GM19395 (cell line): ENCODE measurements at regions not wholly inside any gene's neighbourhood (a gene's known extent, or its start where the extent isn't known, plus 50 kb on each side); places are given as distances from the start of the nearest gene placed in this dataset.

ENCODE experiments used
- ATAC-seq: cut with Tn5 transposase; IDR thresholded peaks from one replicate; pipeline ENCODE4 v1.9.1; 2021; ENCODE audit warnings: mild to moderate bottlenecking, moderate library complexity; ENCODE audit not compliant: unreplicated experiment

DNA sequence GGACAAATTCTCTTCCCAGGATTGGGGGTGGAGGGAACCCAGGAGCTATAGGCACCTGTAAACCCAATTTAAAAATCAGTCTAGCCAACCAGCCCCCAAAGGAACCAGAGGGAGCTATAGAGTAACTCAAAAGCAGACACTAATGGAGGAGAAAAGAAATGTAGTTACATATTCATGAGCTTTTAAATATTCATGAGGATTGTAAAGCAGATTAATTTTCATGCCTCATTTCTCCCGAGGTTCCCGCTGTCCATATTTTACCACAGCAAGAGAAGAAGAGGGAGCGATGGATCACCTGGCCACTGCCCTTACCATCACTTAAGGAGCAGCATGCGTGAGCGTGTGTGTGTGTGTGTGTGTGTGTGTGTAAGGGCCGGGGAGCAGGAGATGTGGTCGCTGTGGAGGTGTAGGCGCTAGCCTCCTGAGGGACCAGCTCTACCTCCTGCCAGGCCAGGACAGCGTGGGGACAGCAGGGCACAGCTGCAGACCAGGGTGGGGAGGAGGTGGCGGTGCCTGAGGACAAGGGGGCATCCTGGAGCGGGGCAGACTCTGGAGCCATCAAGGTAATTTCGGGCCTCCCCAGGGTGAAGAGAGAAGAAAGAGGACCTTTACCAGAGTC, 100.7 kb upstream of the THY1 start:
- ATAC-seq = no peak

GRCh38 chr11:119522609-119523008, 99.6 kb upstream of the THY1 start:
- no peak for ATAC-seq

GRCh38 chr11:119521551-119521950, 98.6 kb upstream of the THY1 start:
- no peak for ATAC-seq

DNA sequence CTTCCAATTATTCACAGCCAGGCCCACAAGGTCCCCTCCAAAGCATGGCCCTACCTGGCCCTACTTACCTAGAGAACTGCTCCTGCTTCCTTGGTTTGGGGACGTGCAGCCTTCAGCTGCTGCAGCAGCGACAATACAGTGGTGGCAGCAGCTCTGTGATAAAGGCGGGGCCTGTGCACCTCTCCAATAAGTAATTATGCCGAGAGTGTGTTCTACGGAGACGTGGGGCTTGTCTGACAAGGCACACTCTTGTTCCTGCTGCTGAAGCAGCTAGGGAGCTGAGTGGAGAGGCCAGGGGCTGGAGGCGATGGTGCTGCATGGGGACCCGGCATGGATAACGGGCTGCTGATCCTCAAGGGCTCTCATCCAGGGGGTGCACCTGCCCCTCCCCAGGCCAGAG, 98.0 kb upstream of the THY1 start:
- ATAC-seq = no peak

- ATAC-seq = no peak
These were observed 97.4 kb upstream of the THY1 start for GRCh38 chr11:119520400-119520799.

- ATAC-seq = no peak
These were observed 96.8 kb upstream of the THY1 start for GRCh38 chr11:119519796-119520195.

DNA sequence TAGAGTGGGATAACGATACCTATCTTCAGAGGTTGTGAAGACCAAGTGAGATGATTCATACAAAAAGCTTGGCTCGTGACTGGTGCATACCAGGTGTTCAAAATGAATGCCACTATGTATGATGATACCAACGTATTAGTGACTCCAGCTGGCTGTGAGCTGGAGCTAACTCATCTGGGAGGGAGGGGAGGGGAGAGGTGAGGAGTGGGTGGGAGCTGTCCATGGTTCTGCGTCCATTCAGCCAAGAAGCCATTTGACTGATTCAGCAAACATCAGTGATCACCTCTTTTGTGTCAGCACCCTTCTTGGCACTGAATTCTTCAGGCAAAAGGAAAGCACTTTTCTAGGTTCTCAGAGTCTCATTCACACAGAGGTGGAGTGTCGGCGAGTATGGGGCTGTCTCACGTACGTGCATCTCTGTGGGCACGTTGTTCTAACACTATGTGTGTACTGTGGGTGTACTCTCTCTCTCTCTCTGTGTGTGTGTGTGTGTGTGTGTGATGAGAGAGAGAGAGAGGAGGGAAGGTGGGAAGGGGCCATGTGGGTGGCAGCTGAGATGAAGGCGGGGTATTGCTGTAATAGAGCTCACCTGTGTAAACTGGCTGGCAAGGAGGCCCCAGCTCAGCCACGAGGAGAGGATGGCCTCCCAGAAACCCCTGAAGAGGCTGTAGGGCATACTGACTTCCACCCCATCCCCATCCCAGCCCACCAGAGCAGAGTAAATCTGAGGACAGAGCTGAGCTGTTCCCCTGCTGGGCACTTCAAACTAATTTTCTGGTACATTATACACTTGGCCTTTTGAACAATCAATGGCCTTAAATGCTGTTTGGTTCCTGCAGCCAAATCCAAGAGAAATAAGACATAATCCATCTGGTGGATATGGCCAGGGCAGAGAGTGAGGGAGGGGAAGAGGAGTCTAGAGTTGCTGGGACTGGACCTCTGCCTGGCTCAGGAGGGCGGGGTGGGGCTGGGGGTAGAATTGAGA, 96.1 kb upstream of the THY1 start:
- ATAC-seq = no peak

DNA sequence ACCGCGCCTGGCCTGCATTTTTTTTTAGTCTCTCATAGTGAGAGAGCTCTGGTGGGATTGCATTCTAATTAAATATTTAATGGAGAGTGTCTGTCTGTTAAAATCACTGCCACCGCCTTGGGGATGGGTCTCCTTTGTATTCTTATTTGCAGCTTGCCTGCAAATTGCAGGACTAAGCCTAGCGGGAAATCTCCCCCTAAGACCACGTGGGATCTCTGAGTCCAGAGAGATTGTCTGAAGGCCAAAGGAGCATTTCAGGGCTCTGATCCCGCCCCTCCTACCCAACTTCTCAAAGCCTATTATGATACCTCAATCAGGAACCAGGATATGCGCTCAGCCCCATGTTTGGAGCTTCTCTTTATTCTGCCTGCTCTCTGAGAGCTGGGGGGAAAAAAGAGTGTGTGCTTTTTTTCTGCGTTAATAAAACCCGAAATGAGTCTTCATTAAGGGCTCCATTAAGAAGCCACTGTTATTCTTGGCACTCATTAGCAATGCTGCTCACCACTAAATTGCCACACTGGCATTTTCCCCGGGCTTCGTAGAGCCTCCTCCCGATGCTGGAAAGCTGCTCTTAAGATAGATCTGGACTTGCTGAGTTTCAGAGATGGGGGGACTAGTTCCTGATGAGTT, 92.9 kb upstream of the THY1 start:
- no peak for ATAC-seq

DNA sequence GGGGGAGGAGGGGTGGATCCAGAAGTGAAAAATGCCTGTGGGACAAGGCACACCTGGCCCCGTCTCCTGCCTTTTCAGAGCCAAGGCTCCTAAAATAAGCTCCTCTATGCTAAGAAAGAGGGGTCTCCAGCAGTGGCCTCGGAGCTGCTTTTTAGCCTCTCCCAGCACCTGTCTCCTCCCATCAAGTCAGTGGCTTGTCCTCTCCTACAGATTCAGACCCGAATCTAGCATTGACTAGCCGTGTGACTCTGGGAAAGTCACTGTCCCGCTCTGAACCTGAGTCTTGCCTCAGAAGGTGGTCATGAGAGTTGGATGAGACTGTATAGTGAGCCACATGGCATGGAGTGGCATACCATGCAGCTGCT, 90.8 kb upstream of the THY1 start:
- no peak for ATAC-seq

DNA sequence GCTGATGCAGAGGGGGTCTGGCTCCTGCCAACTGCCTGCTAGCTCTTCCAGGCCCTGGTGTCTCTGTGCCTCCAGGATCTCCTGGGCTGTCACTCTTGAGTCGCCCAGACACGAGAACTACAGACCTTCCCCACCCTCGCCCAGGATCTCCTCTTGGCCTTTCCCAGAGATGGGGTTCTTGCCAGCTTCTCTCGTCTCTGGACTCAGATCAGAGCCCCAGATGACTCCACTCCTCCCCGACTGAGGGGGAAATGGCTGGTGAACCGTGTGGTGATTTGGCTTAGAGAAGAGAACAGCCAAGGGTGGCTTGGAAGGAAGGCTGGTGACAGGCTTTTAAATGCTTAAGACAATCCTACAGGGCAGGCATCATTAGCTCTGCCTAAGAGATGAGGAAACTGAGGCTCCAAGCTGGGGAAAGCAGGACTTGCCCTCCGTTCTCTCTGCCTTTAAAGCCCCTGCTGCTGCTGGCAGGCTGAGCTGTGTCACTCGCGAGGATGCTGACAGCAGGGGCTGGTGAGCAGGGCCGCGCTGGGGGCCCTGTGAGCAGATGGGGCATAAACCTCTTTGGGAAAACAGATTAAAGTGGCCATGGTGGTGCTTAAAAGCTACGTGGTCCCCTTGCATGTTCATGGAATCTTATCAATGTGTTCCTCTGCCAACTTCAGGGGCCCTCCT, 90.3 kb upstream of the THY1 start:
- no peak for ATAC-seq

DNA sequence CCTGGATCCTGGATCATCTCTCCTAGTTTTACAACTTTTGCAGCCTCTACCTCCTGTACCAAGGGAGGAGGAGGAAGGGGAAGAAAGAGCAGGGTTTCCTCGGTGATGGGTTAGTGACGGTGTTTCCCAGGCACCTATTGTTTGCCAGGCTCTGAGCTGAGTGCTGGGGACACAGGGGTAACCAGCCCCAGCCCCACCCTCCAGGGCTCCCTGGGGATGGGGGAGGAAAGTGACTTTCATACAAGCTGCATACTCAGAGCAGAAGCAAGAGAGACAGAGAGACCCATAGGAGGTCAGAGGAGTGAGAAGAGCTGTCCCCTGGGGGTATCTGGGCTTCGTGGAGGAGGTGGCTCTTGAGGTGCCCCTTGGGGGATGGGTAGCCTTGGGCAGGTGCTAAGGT, 89.4 kb upstream of the THY1 start:
- ATAC-seq = no peak

DNA sequence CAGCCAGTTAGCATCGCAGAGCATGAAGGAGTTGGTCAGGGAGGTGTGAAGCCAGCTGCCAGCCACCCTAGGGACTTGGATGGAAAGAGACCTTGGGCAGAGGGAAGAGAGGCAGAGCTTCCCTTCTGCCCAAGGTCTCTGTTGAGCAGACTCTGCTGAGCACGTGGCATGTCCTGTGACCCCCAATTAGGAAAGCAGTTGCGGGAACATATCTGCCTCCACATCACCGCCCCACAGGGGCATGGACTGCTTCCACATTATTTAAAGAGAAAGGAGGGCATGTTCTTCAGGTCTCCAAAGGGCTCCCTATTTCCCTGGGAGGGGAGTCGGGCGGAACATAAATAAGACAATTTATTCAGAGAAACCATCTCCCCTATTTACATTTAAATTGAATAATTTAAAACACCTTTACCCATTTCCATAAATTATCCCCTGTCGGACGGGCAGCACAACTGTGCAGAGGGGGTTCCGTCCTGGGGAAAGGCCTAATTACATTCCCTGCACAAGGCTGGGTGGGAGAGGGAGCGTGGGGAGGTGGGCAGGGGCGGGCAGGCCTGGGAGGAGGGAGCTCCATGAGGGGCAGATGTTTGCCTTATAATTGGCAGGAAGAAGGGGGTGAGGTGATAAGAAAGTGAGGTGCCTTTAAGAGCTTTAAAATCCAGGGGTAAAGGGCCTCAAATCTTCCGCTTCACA, 88.8 kb upstream of the THY1 start:
- no peak for ATAC-seq

DNA sequence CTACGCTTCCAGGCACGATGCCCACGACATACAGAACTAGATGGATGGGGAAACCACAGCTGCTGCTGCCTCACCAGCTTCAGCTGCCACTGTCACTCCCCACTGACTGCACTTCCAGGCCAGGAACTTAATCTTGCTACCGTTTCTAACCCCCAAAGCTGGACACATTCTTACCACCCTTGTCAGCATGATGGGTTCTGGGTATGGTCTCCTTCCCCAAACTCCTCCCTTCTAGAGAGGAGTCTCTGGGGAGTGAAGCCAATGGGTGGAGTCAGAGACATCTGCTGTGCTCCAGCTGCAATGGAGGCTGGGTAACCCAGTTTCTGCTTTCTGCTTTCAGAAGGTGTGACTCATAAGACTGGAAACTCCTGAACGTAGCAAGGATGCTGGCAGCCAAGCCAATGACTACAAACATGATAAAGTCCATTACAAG, 87.0 kb upstream of the THY1 start:
- peak; percentile 92 for ATAC-seq

DNA sequence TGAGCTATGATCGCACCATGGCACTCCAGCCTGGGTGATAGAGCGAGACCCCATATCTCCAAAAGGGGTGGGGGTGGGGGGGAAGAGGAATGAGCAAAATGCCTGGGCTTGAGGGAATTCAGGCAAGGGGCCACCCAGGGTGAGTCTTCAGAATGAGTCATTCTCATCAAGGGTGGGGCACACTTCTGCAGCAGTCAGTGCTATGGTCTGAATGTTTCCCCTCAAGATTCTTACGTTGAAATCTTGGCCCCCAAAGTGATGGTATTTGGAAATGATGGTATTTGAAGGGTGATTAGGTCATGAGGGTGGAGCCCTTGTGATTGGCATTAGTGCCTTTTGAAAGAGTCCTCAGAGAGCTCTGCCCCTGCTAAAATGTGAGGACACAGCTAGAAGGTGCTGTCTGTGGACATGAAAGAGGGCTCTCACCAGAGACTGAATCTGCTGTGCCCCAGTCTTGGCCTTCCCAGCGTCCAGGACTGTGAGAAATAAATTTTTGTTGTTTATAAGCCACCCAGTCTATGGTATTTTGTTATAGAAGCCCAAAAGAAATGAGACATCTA, 86.4 kb upstream of the THY1 start:
- no peak for ATAC-seq

DNA sequence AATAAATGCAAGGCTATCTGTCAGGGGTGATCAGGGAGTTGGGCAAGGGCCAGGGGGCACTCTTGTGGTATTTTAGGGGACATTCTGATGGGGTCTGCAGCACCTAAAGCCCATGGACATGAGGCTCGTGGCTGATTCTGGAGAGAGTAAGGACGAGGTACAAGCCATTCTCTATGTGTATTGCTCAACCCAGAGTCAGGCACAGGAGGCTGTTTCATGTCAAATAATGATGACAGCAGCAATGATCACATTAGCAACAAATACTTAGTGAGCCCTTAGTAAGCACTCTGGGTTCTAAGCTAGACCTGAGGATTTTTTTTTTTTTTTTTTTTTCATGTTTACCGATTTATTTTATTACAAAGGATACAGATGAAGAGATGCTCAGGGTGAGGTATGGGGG, 83.5 kb upstream of the THY1 start:
- ATAC-seq = no peak

GRCh38 chr11:119505861-119506260, 82.9 kb upstream of the THY1 start:
- ATAC-seq = no peak

DNA sequence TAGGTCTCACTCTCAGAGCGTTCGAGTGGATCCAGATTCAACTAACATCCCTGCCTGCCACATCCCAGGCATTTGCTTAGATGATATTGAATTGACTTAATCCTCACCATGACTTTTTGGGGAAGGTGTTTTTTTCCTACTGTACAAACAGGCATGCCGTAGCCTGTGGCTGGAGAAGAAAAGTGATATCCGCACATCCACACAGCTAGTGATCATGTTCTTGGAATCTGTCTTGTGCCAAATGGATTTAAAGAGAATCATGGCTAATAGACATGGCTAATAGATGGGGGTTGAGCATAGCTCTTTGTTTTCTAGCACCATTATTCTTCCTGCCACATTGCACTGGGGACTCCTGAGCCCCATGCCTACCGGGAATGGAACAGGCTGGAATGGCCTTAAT, 82.1 kb upstream of the THY1 start:
- no peak for ATAC-seq

GRCh38 chr11:119504371-119504770, 81.4 kb upstream of the THY1 start:
- no peak for ATAC-seq

DNA sequence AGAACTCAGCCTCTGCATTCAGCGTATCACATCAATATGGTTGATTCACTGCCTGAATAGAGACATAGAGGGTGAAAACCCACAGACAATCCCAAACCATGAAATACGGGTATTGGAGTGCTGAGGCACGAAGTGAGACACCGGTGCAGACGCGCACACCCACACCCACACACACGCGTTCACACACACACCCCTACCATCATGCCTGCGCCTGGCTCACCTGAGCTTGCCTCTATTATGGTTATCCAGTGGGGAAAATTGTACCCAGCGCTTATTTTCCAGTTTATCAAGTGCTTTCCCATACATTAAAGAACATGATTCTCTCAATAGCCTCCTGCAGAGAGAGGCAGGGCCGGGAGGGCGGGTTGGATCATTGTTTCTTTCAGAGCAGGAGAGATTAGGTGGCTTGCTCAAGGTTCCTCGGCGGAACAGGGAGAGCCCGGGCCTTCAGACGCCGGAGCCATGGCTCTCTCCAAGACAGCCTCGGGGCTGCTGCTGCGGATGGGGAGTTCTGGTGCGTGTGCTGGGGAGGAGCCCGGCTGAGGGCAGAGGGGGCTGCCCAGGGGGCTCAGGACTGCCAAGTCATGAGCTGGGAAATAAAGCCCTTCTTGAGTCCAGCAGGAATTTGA, 78.9 kb upstream of the THY1 start:
- ATAC-seq = no peak

- ATAC-seq = no peak
These were observed 74.7 kb upstream of the THY1 start for GRCh38 chr11:119497717-119498116.
